ENCODE measurements at regions not wholly inside any gene's neighbourhood (a gene's known extent, or its start where the extent isn't known, plus 50 kb on each side); places are given as distances from the start of the nearest gene placed in this dataset.
A peak's percentile ranks its signal among the peaks of the same experiment; 100 is the strongest.

- H3K4me3 ChIP-seq: no peak overlapping the region
- H3K27ac ChIP-seq: no peak overlapping the region
- no peaks in the 10 kb centered on the region for H3K27me3 ChIP-seq
- DNase-seq: no peak
- H3K4me1 ChIP-seq: no peaks in the 10 kb centered on the region
- no peaks in the 10 kb centered on the region for H3K9me3 ChIP-seq (replicated peaks)
- no peaks in the 10 kb centered on the region for H3K36me3 ChIP-seq
Measured at GRCh38 chr21:19590044-19590443, 1186.5 kb upstream of the TMPRSS15 start.

GRCh38 chr21:19603011-19603593 is 1199.5 kb upstream of the TMPRSS15 start:
- H3K27me3 ChIP-seq: no peaks in the 10 kb centered on the region
- peak overlapping the region; percentile 52 for H3K27ac ChIP-seq
- peaks cover 19% of the 10 kb centered on the region for H3K4me1 ChIP-seq
- 0 out of 2 replicates have a peak, but pooled peaks cover 3% of the 10 kb centered on the region for H3K9me3 ChIP-seq (replicated peaks)
- H3K4me3 ChIP-seq: no peak overlapping the region
- DNase-seq: peak; percentile 52 to 75
- no peaks in the 10 kb centered on the region for H3K36me3 ChIP-seq

- Histone ChIP-seq H3K36me3 (no peaks in the 10 kb centered on the region), H3K9me3 (replicated peaks) (no peaks in the 10 kb centered on the region), H3K27me3 (no peaks in the 10 kb centered on the region), H3K4me1 (peaks cover 17% of the 10 kb centered on the region), H3K4me3 (no peak overlapping the region), H3K27ac (no peak overlapping the region)
- DNase-seq: peak in 1 of 2 experiments; percentile 37
Measured at GRCh38 chr21:19608101-19608621, 1204.6 kb upstream of the TMPRSS15 start.

- no peak overlapping the region for H3K27ac ChIP-seq
- H3K4me3 ChIP-seq: no peak overlapping the region
- H3K9me3 ChIP-seq (replicated peaks): no peaks in the 10 kb centered on the region
- no peak for DNase-seq
- H3K27me3 ChIP-seq: no peaks in the 10 kb centered on the region
- H3K4me1 ChIP-seq: peaks cover 8% of the 10 kb centered on the region
- H3K36me3 ChIP-seq: no peaks in the 10 kb centered on the region
Measured at GRCh38 chr21:19609611-19610010, 1206.0 kb upstream of the TMPRSS15 start.

- H3K4me1 ChIP-seq: peaks cover 4% of the 10 kb centered on the region; the same call in 1 of the 2 replicates
- H3K4me3 ChIP-seq: no peak overlapping the region
- no peak for DNase-seq
- no peaks in the 10 kb centered on the region for H3K27me3 ChIP-seq
- H3K36me3 ChIP-seq: no peaks in the 10 kb centered on the region
- no peaks in the 10 kb centered on the region for H3K9me3 ChIP-seq (replicated peaks)
- no peak overlapping the region for H3K27ac ChIP-seq
Measured at GRCh38 chr21:19621837-19622496, 1218.4 kb upstream of the TMPRSS15 start.

- DNase-seq: no peak
- H3K27ac ChIP-seq: no peak overlapping the region
- no peaks in the 10 kb centered on the region for H3K9me3 ChIP-seq (replicated peaks)
Measured at GRCh38 chr21:19640964-19641363, 1237.4 kb upstream of the TMPRSS15 start.

GRCh38 chr21:19648391-19648790 is 1244.8 kb upstream of the TMPRSS15 start:
- Histone ChIP-seq H3K27ac (no peak overlapping the region), H3K4me1 (no peaks in the 10 kb centered on the region), H3K36me3 (no peaks in the 10 kb centered on the region), H3K27me3 (no peaks in the 10 kb centered on the region), H3K9me3 (replicated peaks) (no peaks in the 10 kb centered on the region), H3K4me3 (no peak overlapping the region)
- no peak for DNase-seq

More at GRCh38 chr21:19640964-19641363, 1237.4 kb upstream of the TMPRSS15 start:
- Histone ChIP-seq H3K4me3 (no peak overlapping the region), H3K27me3 (no peaks in the 10 kb centered on the region), H3K4me1 (no peaks in the 10 kb centered on the region), H3K36me3 (no peaks in the 10 kb centered on the region)

- Histone ChIP-seq H3K4me1 (peaks cover 11% of the 10 kb centered on the region), H3K27me3 (no peaks in the 10 kb centered on the region), H3K36me3 (no peaks in the 10 kb centered on the region), H3K27ac (no peak overlapping the region), H3K4me3 (no peak overlapping the region), H3K9me3 (replicated peaks) (no peaks in the 10 kb centered on the region)
- no peak for DNase-seq
Measured at GRCh38 chr21:19683492-19683891, 1279.9 kb upstream of the TMPRSS15 start.

- Histone ChIP-seq H3K36me3 (no peaks in the 10 kb centered on the region), H3K27me3 (no peaks in the 10 kb centered on the region)
Measured at GRCh38 chr21:19684328-19684727, 1280.7 kb upstream of the TMPRSS15 start.

GRCh38 chr21:19692231-19692630 is 1288.6 kb upstream of the TMPRSS15 start:
- Histone ChIP-seq H3K27me3 (no peaks in the 10 kb centered on the region), H3K4me1 (no peaks in the 10 kb centered on the region), H3K4me3 (no peak overlapping the region), H3K36me3 (no peaks in the 10 kb centered on the region), H3K27ac (no peak overlapping the region), H3K9me3 (replicated peaks) (no peaks in the 10 kb centered on the region)
- no peak for DNase-seq

More at GRCh38 chr21:19684328-19684727, 1280.7 kb upstream of the TMPRSS15 start:
- Histone ChIP-seq H3K4me1 (peaks cover 11% of the 10 kb centered on the region), H3K27ac (peak overlapping the region; percentile 43), H3K4me3 (peak overlapping the region; percentile 29), H3K9me3 (replicated peaks) (no peaks in the 10 kb centered on the region)
- DNase-seq: peak; percentile 82 to 86

- Histone ChIP-seq H3K4me1 (no peaks in the 10 kb centered on the region), H3K9me3 (replicated peaks) (no peaks in the 10 kb centered on the region), H3K4me3 (no peak overlapping the region), H3K27me3 (no peaks in the 10 kb centered on the region), H3K27ac (no peak overlapping the region), H3K36me3 (no peaks in the 10 kb centered on the region)
- no peak for DNase-seq
Measured at GRCh38 chr21:19695796-19696195, 1292.2 kb upstream of the TMPRSS15 start.

- Histone ChIP-seq H3K4me3 (no peak overlapping the region), H3K4me1 (no peaks in the 10 kb centered on the region), H3K36me3 (no peaks in the 10 kb centered on the region), H3K27ac (no peak overlapping the region), H3K27me3 (no peaks in the 10 kb centered on the region), H3K9me3 (replicated peaks) (no peaks in the 10 kb centered on the region)
- no peak for DNase-seq
Measured at GRCh38 chr21:19700476-19700875, 1296.9 kb upstream of the TMPRSS15 start.

- Histone ChIP-seq H3K4me1 (no peaks in the 10 kb centered on the region), H3K4me3 (no peak overlapping the region), H3K9me3 (replicated peaks) (no peaks in the 10 kb centered on the region; the same call in 1 of the 2 replicates), H3K27ac (no peak overlapping the region), H3K27me3 (no peaks in the 10 kb centered on the region), H3K36me3 (no peaks in the 10 kb centered on the region)
- no peak for DNase-seq
Measured at GRCh38 chr21:19702726-19703125, 1295.5 kb upstream of the NCAM2 start.

GRCh38 chr21:19704832-19705231 is 1293.4 kb upstream of the NCAM2 start:
- Histone ChIP-seq H3K9me3 (replicated peaks) (no peaks in the 10 kb centered on the region; the same call in 1 of the 2 replicates), H3K36me3 (no peaks in the 10 kb centered on the region), H3K27me3 (no peaks in the 10 kb centered on the region), H3K4me1 (no peaks in the 10 kb centered on the region), H3K4me3 (no peak overlapping the region), H3K27ac (no peak overlapping the region)
- no peak for DNase-seq

- Histone ChIP-seq H3K4me3 (no peak overlapping the region), H3K4me1 (0 out of 2 replicates have a peak, but pooled peaks cover 5% of the 10 kb centered on the region), H3K9me3 (replicated peaks) (no peaks in the 10 kb centered on the region), H3K36me3 (no peaks in the 10 kb centered on the region), H3K27me3 (no peaks in the 10 kb centered on the region), H3K27ac (peak overlapping the region; percentile 33; the same call in 1 of the 2 replicates)
- peak; percentile 52 to 63 for DNase-seq
Measured at GRCh38 chr21:19712441-19712840, 1285.8 kb upstream of the NCAM2 start.
